IMR-90 (cell line): ENCODE measurements at regions not wholly inside any gene's neighbourhood (a gene's known extent, or its start where the extent isn't known, plus 50 kb on each side); places are given as distances from the start of the nearest gene placed in this dataset.
"Not testable (repeated sequence)": the region's sequence is repeated elsewhere in the genome, so short reads cannot be mapped to it uniquely, and the experiment has no call there.

ENCODE experiments used
- BHLHE40 ChIP-seq: fragments of 150-350 bp; IDR thresholded peaks from 2 replicates; pipeline ENCODE4 v1.6.1; 2016; ENCODE audit warnings: mild to moderate bottlenecking, low read depth, low read length
- CEBPB ChIP-seq: IDR thresholded peaks from 2 replicates; pipeline ENCODE4 v1.6.1; 2012; ENCODE audit warnings: low read depth, low read length, improper control_type of control experiment
- CHD1 ChIP-seq: IDR thresholded peaks from 2 replicates; pipeline ENCODE4 v1.6.1; 2012; ENCODE audit warnings: low read depth, low read length, improper control_type of control experiment
- CTCF ChIP-seq: conservative IDR thresholded peaks from 2 replicates; pipeline ENCODE4 v1.5.1; 2012; ENCODE audit warnings: mild to moderate bottlenecking, low read depth, low read length, improper control_type of control experiment
- MAFK ChIP-seq: IDR thresholded peaks from 2 replicates; pipeline ENCODE4 v1.6.1; 2012; ENCODE audit warnings: low read depth, low read length, improper control_type of control experiment
- MXI1 ChIP-seq: IDR thresholded peaks from 2 replicates; pipeline ENCODE4 v1.6.1; 2012; ENCODE audit warnings: low read depth, mild to moderate bottlenecking, low read length, moderate library complexity, borderline replicate concordance
- NFE2L2 ChIP-seq: fragments of 150-350 bp; IDR thresholded peaks from 2 replicates; pipeline ENCODE4 v1.6.1; 2016; ENCODE audit warnings: low read depth, mild to moderate bottlenecking, low read length
- POLR2A ChIP-seq: IDR thresholded peaks from 2 replicates; pipeline ENCODE4 v1.6.1; 2012; ENCODE audit warnings: mild to moderate bottlenecking, low read depth, low read length
- RAD21 ChIP-seq: IDR thresholded peaks from 2 replicates; pipeline ENCODE4 v1.6.1; 2012; ENCODE audit warnings: low read length, improper control_type of control experiment
- RFX5 ChIP-seq: IDR thresholded peaks from 2 replicates; pipeline ENCODE4 v1.8.0; 2012; ENCODE audit warnings: low read depth, mild to moderate bottlenecking, low read length, moderate library complexity
- USF2 ChIP-seq: fragments of 150-350 bp; IDR thresholded peaks from 2 replicates; pipeline ENCODE4 v1.6.1; 2017; ENCODE audit warnings: mild to moderate bottlenecking, antibody characterized with exemption, low read length, low read depth

- not testable (repeated sequence) for TF ChIP-seq CTCF, CHD1, POLR2A, BHLHE40, RFX5, CEBPB, MXI1, MAFK, NFE2L2, USF2, RAD21
These were observed 91.8 kb upstream of the USP9X start for GRCh38 chrX:40993395-40993794.
